Activated T-helper 1 cell treated with Interleukin-2 at 50 U/mL for 16 hours (primary cell): ENCODE measurements at regions not wholly inside any gene's neighbourhood (a gene's known extent, or its start where the extent isn't known, plus 50 kb on each side); places are given as distances from the start of the nearest gene placed in this dataset.

Experiments used
- DNase-seq: peaks from one replicate; pipeline ENCODE4 v3.0.0-alpha.2; 2020; ENCODE audit warnings: low read depth

- DNase-seq = no peak
Observed at GRCh38 chr7:32428546-32428945, 61.6 kb downstream of the LSM5 start.

- peak; percentile 7 for DNase-seq
Observed at GRCh38 chr7:32427769-32428291, 62.4 kb downstream of the LSM5 start.

DNA sequence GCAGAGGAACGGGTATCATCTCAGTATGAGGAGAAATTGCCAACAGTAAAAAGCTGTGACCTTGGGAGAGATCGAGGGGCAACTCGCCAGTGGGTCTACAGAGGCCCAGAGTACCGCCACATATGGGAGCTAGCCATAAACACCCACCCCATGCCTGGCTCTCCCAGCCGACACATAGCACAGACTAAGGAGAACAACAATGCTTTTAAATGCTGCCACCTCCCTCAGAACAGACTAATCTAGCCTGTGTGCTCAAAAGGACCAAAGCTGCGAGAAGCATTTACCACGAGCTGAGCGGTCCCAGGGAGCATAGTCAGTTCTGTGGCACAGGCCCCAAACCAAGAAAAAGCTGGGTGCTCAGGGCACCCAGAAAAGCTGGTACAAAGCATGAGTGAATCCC lies 73.3 kb downstream of the LSM5 start:
- no peak for DNase-seq

GRCh38 chr7:32415936-32416335 lies 74.2 kb downstream of the LSM5 start:
- no peak for DNase-seq

DNA sequence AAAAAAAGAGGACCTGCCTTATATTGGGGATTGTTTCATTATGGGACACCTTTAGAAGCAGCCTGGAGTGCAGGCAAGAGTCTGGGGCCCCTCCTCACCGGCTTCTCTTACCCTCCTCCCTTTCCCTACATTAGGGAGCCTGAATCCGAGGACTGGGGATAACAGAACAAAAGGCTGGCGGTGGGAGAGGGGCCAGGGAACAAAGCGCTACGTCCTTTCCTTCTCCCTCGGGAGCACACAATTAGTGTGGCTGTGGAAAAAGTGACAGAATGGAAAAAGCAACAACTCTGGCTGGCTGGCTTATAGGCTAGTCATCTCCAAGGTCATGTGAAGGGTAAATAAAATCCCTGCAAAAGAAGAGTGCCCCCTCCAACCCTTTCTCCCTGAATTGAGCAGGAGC lies 74.7 kb downstream of the LSM5 start:
- DNase-seq = no peak

- DNase-seq = no peak
Observed at GRCh38 chr7:32412471-32412870, 77.7 kb downstream of the LSM5 start.

- no peak for DNase-seq
Observed at GRCh38 chr7:32410545-32410944, 79.6 kb downstream of the LSM5 start.

DNA sequence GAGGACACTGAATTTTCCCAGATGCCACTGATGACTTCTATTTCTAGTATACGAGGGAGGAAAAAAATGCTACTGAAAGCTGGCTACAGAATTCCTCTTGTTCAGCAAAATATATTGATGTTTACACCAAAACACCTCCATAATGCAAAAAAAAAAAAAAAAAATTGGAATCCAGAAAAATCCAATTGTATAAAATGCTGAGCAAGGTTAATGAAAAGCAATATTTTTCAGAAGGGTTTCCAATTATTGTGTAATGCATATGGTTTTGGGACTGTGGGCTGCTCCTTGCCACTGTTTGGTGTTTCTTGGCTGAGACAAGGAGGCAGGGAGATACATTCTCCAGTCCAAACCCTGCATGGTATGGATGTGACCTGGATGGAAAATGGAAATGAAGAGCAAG lies 83.8 kb downstream of the LSM5 start:
- no peak for DNase-seq

GRCh38 chr7:32403463-32404229 lies 86.5 kb downstream of the LSM5 start:
- no peak for DNase-seq

GRCh38 chr7:32400676-32401075 lies 89.5 kb downstream of the LSM5 start:
- DNase-seq = no peak

- DNase-seq = no peak
Observed at GRCh38 chr7:32399311-32399710, 90.9 kb downstream of the LSM5 start.

DNA sequence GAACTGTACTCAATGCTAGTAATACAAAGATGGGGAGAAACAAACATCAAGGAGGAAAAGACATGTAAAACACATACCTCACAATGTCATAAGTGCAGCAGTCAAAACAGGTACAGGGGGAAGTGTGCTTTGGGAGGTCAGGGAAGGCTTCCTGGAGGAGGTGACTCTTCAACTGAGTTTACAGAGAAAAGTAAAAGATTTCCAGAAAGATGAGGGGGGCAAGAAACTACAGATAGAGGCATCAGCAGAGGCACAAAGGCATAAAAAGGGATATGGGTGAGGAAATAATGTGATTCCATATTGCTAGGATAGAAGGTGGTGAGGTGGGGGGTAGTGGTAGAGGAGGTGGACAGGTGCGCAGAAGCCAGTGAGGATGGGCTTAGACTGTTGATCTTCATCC lies 95.0 kb downstream of the LSM5 start:
- no peak for DNase-seq

DNA sequence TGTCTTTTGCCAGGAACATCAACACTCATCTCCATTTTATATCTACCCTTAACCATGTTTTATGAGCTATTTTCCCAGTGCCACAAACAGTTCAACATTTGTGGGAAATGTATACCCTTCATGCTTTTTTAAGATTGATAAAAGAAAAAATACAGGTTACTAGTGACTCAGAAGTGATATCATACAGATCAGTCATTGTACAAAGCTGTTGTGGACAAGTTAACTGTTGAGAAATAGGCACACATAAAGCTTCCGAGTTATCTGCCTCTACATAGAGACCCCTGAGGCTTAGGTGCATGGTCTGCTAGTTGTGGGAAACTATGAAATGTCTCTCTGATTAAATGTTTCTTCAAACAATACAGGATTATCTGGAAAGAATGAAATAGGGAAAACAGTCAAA lies 96.3 kb downstream of the LSM5 start:
- DNase-seq = no peak

GRCh38 chr7:32390210-32390609 lies 100.0 kb downstream of the LSM5 start:
- no peak for DNase-seq

DNA sequence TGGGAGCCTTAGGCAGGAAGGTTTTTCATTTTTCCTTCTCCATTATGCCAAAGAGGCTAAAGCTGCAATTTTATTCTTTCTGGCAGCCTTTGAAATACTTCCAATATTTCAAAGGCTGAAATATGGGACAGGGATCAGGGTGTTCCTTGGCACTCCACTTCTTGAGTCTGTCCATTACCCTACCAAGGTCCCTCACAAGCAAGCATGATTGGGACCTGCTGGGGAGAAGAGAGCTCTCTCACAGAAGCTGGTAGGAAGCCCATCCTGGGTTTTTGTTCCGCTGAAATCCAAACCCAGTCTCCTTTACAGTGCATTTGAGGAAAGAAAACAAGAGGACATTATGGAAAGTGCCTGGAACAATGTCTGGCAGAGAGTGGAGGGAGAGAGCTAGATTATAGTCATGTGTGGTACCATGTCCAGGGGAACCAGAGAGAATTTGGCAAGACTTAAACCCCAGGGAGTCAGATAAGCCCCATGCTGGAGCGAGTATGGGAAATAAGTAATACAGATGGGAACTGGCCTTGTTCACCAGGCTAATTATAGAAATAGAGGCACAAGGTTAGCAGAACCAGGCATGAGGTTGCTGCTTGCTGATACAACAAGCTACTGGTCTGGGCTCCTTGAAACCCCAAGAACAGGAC lies 104.7 kb downstream of the LSM5 start:
- DNase-seq = no peak

GRCh38 chr7:32381024-32381601 lies 109.1 kb downstream of the LSM5 start:
- no peak for DNase-seq

- DNase-seq = no peak
Observed at GRCh38 chr7:32379510-32380112, 110.6 kb downstream of the LSM5 start.

- no peak for DNase-seq
Observed at GRCh38 chr7:32378988-32379387, 111.2 kb downstream of the LSM5 start.

- no peak for DNase-seq
Observed at GRCh38 chr7:32364581-32364980, 125.6 kb downstream of the LSM5 start.

- no peak for DNase-seq
Observed at GRCh38 chr7:32360127-32360526, 130.1 kb downstream of the LSM5 start.

GRCh38 chr7:32357535-32358277 lies 132.5 kb downstream of the LSM5 start:
- DNase-seq = no peak

- DNase-seq = no peak
Observed at GRCh38 chr7:32347244-32347828, 142.8 kb downstream of the LSM5 start.
